ENCODE measurements at regions not wholly inside any gene's neighbourhood (a gene's known extent, or its start where the extent isn't known, plus 50 kb on each side); places are given as distances from the start of the nearest gene placed in this dataset.
"Not testable (repeated sequence)": the region's sequence is repeated elsewhere in the genome, so short reads cannot be mapped to it uniquely, and the experiment has no call there.

DNA sequence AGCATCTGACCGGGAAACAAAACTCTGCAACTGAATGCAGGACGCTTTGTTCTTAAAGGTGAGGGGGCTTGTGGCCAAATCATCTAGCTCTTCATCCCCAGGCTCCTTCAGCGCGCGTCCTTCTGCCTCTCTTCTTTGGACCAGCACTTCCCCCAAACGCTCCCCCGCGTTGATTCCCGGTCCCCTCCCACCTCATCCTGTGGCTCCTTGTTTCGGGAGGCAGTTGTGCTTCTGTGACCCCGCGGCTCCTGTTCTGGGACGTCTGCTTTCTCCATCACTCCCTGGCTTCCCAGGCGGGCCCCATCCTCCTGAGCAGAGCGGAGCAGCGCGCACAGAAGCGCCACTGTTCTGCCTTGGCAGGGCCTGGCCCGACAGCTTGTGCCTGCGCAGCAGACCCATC, 109.7 kb upstream of the ZNG1E start:
- H3K9me3 Mint-ChIP-seq (ENCODE audit: low read depth); H3K27me3 Mint-ChIP-seq; H3K27ac Mint-ChIP-seq; H3K36me3 Mint-ChIP-seq; DNase-seq; H3K4me3 Mint-ChIP-seq; H3K4me1 Mint-ChIP-seq; CTCF ChIA-PET; ATAC-seq: not testable (repeated sequence)

DNA sequence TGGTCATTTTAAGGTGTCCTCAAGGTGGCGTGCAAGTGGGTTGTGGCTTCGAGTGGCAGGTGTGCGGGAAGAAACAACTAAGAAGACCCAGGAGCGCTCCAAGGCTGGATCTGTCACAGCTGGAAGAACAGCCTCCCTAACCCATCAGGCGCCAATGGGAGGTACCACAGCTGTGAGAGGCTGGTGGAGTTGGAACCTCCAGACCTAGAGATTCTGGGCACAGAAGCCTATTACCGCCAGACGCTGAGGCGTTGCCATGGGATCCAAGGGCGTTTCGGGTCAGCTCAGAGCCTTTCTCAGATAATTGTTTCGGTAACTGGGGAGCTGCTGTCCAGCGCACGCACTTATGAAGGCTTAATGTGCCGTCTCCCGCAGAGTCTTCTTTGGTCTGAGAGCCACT, 156.7 kb upstream of the ZNG1E start:
- ATAC-seq; H3K27ac Mint-ChIP-seq; H3K27me3 Mint-ChIP-seq; H3K4me3 Mint-ChIP-seq; H3K9me3 Mint-ChIP-seq (ENCODE audit: low read depth); CTCF ChIA-PET; H3K4me1 Mint-ChIP-seq; H3K36me3 Mint-ChIP-seq; DNase-seq: not testable (repeated sequence)

- H3K4me3 Mint-ChIP-seq; H3K27me3 Mint-ChIP-seq; H3K27ac Mint-ChIP-seq; H3K36me3 Mint-ChIP-seq; H3K9me3 Mint-ChIP-seq (ENCODE audit: low read depth); H3K4me1 Mint-ChIP-seq; CTCF ChIA-PET; ATAC-seq; DNase-seq: not testable (repeated sequence)
Measured at GRCh38 chr9:65514465-65514864, 161.3 kb upstream of the ZNG1E start.

- H3K9me3 Mint-ChIP-seq (ENCODE audit: low read depth); ATAC-seq; H3K4me1 Mint-ChIP-seq; DNase-seq; H3K4me3 Mint-ChIP-seq; H3K27ac Mint-ChIP-seq; H3K27me3 Mint-ChIP-seq; CTCF ChIA-PET; H3K36me3 Mint-ChIP-seq: not testable (repeated sequence)
Measured at GRCh38 chr9:65507897-65508296, 167.8 kb upstream of the ZNG1E start.

- not testable (repeated sequence) for ATAC-seq; H3K9me3 Mint-ChIP-seq (ENCODE audit: low read depth); H3K4me3 Mint-ChIP-seq
Measured at GRCh38 chr9:65504686-65505085, 171.0 kb upstream of the ZNG1E start.

DNA sequence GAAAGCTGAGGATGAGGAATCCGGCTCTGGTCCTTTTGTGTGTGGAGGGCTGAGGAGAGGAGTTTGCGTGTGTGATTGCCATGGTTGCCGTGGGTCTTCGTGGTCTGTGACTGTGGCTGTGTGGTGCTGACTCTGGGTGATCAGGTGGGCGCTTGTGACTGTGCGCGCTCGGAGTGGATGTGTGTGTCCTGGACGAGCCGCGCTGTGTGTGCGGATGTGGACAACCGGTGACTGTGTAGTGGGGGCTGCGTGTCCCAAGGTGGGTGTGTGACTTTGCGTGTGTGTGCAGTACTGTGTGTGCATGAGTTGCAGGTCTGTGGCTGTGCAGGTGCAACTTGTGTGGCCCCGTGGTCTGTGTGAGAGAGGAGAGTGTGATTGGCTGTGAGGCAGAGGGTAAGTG, 172.0 kb upstream of the ZNG1E start:
- CTCF ChIA-PET; DNase-seq; H3K9me3 Mint-ChIP-seq (ENCODE audit: low read depth); H3K27ac Mint-ChIP-seq; H3K27me3 Mint-ChIP-seq; H3K4me1 Mint-ChIP-seq; H3K36me3 Mint-ChIP-seq; ATAC-seq; H3K4me3 Mint-ChIP-seq: not testable (repeated sequence)

More at GRCh38 chr9:65504686-65505085, 171.0 kb upstream of the ZNG1E start:
- H3K4me1 Mint-ChIP-seq, H3K27ac Mint-ChIP-seq, H3K27me3 Mint-ChIP-seq, CTCF ChIA-PET, DNase-seq, H3K36me3 Mint-ChIP-seq: not testable (repeated sequence)

- not testable (repeated sequence) for H3K4me1 Mint-ChIP-seq
Measured at GRCh38 chr9:65482890-65483289, 192.8 kb upstream of the ZNG1E start.

GRCh38 chr9:65481291-65481690, 194.4 kb upstream of the ZNG1E start:
- H3K36me3 Mint-ChIP-seq; H3K9me3 Mint-ChIP-seq (ENCODE audit: low read depth); ATAC-seq; H3K4me1 Mint-ChIP-seq; H3K4me3 Mint-ChIP-seq; CTCF ChIA-PET; H3K27ac Mint-ChIP-seq; DNase-seq; H3K27me3 Mint-ChIP-seq: not testable (repeated sequence)

More at GRCh38 chr9:65482890-65483289, 192.8 kb upstream of the ZNG1E start:
- H3K27ac Mint-ChIP-seq; DNase-seq; H3K36me3 Mint-ChIP-seq; H3K27me3 Mint-ChIP-seq; H3K9me3 Mint-ChIP-seq (ENCODE audit: low read depth); CTCF ChIA-PET; ATAC-seq; H3K4me3 Mint-ChIP-seq: not testable (repeated sequence)

GRCh38 chr9:65474891-65475290, 189.9 kb upstream of the FOXD4L5 start:
- DNase-seq; CTCF ChIA-PET; H3K9me3 Mint-ChIP-seq (ENCODE audit: low read depth); H3K27ac Mint-ChIP-seq; H3K4me1 Mint-ChIP-seq; ATAC-seq; H3K4me3 Mint-ChIP-seq; H3K36me3 Mint-ChIP-seq; H3K27me3 Mint-ChIP-seq: not testable (repeated sequence)

DNA sequence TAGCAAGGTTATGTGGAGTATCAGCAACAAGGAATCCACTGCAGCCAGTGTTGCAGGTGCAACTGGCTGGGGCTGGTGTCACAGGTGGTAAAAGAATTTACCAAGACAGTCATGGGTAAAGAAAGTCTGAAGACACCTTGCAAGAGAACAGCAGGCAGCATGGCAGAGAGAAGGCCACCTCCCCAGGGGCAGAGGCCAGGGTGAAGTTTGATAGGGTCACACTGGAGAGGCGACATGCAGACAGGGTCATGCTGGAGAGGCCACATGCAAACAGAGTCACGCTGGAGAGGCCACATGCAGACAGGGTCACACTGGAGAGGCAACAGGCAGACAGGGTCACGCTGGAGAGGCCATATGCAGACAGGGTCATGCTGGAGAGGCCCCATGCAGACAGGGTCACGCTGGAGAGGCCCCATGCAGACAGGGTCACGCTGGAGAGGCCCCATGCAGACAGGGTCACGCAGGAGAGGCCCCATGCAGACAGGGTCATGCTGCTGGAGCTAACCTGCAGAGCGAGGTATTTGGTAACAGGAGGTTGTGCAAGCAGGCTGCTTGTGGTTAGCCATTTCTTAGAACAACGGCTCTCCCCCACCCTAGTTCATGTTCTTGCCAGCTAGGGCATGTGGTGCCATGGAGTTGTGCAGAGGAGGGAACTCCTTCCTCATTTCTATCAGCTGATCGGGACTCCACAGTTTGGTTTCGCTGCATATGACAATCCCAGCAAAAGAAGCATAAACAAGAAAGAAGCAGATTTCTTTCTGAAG, 188.2 kb upstream of the FOXD4L5 start:
- H3K36me3 Mint-ChIP-seq; H3K9me3 Mint-ChIP-seq (ENCODE audit: low read depth); ATAC-seq; H3K4me3 Mint-ChIP-seq; DNase-seq; H3K4me1 Mint-ChIP-seq; CTCF ChIA-PET; H3K27me3 Mint-ChIP-seq; H3K27ac Mint-ChIP-seq: not testable (repeated sequence)

GRCh38 chr9:65471106-65471505, 186.1 kb upstream of the FOXD4L5 start:
- H3K4me1 Mint-ChIP-seq; H3K4me3 Mint-ChIP-seq; H3K27ac Mint-ChIP-seq; CTCF ChIA-PET; H3K9me3 Mint-ChIP-seq (ENCODE audit: low read depth); H3K36me3 Mint-ChIP-seq; ATAC-seq; DNase-seq; H3K27me3 Mint-ChIP-seq: not testable (repeated sequence)

GRCh38 chr9:65466911-65467734, 182.1 kb upstream of the FOXD4L5 start:
- DNase-seq, H3K4me3 Mint-ChIP-seq, H3K27me3 Mint-ChIP-seq, H3K4me1 Mint-ChIP-seq, H3K27ac Mint-ChIP-seq, CTCF ChIA-PET, ATAC-seq: not testable (repeated sequence)
- H3K9me3 Mint-ChIP-seq (ENCODE audit: low read depth): peaks cover 27% of the 10 kb centered on the region
- H3K36me3 Mint-ChIP-seq: peaks cover 14% of the 10 kb centered on the region

DNA sequence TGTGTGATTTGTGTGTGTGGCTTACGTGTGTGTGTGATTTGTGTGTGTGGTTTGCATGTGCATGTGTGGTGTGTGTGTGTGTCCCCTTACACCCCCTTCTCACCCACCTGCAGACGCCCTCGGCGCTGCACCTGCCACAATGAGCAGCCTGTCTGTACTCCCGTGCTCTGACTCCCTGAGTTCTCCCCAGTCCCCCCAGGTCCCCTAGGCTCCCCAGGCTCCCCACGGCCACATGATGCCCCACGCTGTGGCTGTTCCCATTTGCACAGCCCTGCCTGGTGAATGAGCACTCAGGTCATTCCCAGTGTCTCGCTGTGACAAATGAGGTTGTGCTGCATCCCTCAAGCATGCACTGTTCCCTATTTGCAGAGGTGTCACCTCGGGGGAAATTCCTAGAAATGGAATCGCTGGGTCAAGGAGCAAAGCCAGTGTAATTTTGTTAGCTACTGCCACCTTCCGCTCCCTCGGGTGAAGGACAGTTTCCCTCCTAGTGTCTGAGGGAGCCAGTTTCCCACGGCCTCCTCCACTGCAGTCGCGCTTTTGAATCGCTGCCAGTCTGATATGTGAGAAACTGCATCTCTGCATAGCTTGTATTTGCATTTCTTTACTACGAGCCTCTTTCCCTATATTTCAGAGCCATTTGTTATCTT, 180.4 kb upstream of the FOXD4L5 start:
- H3K4me1 Mint-ChIP-seq, H3K4me3 Mint-ChIP-seq, ATAC-seq, CTCF ChIA-PET, DNase-seq, H3K27ac Mint-ChIP-seq, H3K27me3 Mint-ChIP-seq: not testable (repeated sequence)
- Mint-ChIP-seq H3K36me3 (peaks cover 14% of the 10 kb centered on the region), H3K9me3 (ENCODE audit: low read depth) (peaks cover 27% of the 10 kb centered on the region)

DNA sequence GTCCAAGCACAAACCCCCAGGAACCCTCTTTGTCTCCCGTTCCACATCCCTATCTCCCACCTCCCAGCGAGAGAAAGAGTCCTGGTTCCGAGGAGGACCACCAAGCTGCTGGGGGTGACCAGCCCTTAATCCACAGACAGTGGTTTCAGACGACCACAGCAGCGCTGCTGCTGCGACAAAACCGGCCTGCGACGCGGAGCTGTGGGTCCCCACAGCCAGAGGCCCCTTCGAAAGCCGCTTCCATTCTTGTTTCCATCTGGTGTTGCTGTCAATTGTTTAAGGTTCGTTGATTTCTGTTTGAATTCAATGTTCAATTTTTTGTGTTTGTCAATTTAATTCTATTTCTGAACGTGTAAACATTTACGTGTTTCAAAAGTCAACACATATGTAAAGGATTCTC, 177.5 kb upstream of the FOXD4L5 start:
- ATAC-seq, DNase-seq, H3K4me3 Mint-ChIP-seq, H3K27ac Mint-ChIP-seq, CTCF ChIA-PET, H3K4me1 Mint-ChIP-seq, H3K27me3 Mint-ChIP-seq: not testable (repeated sequence)
- Mint-ChIP-seq H3K36me3 (peaks cover 14% of the 10 kb centered on the region), H3K9me3 (ENCODE audit: low read depth) (peaks cover 27% of the 10 kb centered on the region)
